Esophagus squamous epithelium (tissue), 4 donors: ENCODE measurements at regions not wholly inside any gene's neighbourhood (a gene's known extent, or its start where the extent isn't known, plus 50 kb on each side); places are given as distances from the start of the nearest gene placed in this dataset.

ENCODE experiments used
- CTCF ChIP-seq, 6 experiments: fragments of 450-650 bp in 4 of 6; fragments of 200-600 bp in 2 of 6; sonication (generic) in 2 of 6; IDR thresholded peaks; one replicate each; pipeline ENCODE4 v1.5.1; 2016 to 2019; ENCODE audit warnings: antibody characterized with exemption in 6 of 6, mild to moderate bottlenecking in 4 of 6, moderate library complexity in 4 of 6
- POLR2A ChIP-seq, 4 donors: fragments of 450-650 bp; IDR thresholded peaks; one replicate each; pipeline ENCODE4 v1.6.1; 2017; ENCODE audit warnings: antibody characterized with exemption in 4 of 4, mild to moderate bottlenecking in 4 of 4, moderate library complexity in 3 of 4

- TF ChIP-seq CTCF (IDR thresholded peaks at IDR 0.05) (no peak), POLR2A (IDR thresholded peaks at IDR 0.05) (no peak)
These were observed 104.5 kb upstream of the CDH2 start for GRCh38 chr18:28281400-28281799.
